Fibroblast of the aortic adventitia (primary cell): ENCODE measurements at regions not wholly inside any gene's neighbourhood (a gene's known extent, or its start where the extent isn't known, plus 50 kb on each side); places are given as distances from the start of the nearest gene placed in this dataset.

Experiments
- DNase-seq: peaks from one replicate; pipeline ENCODE4 v3.0.0-alpha.2; 2010; ENCODE audit warnings: low read depth
- H3K4me3 ChIP-seq: 2 replicates; pipeline ENCODE4 v1.5.1; 2011; ENCODE audit warnings: low read depth, mild to moderate bottlenecking, control low read depth, low read length, moderate library complexity
- TF ChIP-seq, protein P1 (sequence below): IDR thresholded peaks from 2 replicates; pipeline ENCODE4 v1.5.1; 2011; ENCODE audit warnings: mild to moderate bottlenecking, low read length, control low read depth, inconsistent platforms; ENCODE audit not compliant: insufficient read depth

DNA sequence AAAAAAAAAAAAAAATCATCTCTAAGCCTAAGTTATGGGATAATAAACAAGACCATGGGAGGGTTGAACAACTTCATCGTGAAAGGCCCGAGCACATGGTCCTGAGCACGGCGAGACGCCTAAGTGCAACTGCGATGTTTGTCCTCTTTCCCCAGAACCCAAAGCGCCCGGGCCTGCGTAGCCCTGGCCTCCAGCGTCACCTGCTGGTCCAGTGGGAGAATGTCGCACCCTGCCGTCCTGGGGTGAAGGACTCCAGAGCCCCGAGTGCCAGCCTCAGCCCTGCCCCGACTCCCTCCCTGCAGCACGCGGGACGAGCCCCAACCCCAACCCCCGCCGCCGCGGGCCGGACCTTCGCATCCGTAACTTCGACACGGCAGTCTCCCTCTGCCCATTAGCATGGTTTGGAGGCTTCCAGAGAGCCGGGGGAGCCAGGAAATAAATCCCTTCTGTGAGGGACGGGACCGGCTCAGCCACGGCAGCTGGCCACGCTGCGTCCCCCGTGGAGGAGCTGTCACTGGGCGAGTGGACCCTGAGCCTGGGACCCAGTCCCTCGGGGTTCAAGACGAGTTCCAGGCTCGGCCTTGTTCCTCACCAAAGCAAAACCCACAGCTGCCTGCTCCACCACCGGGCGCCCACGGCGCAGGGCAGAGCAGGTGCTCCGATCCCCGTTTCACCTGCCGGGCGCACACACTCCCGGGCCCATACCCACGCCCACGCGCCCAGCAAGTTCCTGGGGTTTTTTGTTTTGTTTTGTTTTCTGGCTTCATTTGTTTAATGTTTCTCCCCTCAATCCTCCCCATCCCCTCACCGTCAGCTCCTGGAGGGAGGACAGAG, 132.5 kb upstream of the HAND1 start:
- TF ChIP-seq, protein P1, sequence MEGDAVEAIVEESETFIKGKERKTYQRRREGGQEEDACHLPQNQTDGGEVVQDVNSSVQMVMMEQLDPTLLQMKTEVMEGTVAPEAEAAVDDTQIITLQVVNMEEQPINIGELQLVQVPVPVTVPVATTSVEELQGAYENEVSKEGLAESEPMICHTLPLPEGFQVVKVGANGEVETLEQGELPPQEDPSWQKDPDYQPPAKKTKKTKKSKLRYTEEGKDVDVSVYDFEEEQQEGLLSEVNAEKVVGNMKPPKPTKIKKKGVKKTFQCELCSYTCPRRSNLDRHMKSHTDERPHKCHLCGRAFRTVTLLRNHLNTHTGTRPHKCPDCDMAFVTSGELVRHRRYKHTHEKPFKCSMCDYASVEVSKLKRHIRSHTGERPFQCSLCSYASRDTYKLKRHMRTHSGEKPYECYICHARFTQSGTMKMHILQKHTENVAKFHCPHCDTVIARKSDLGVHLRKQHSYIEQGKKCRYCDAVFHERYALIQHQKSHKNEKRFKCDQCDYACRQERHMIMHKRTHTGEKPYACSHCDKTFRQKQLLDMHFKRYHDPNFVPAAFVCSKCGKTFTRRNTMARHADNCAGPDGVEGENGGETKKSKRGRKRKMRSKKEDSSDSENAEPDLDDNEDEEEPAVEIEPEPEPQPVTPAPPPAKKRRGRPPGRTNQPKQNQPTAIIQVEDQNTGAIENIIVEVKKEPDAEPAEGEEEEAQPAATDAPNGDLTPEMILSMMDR: peak; percentile 93
- H3K4me3 ChIP-seq: peak overlapping the region; percentile 50
- DNase-seq: peak; percentile 70

DNA sequence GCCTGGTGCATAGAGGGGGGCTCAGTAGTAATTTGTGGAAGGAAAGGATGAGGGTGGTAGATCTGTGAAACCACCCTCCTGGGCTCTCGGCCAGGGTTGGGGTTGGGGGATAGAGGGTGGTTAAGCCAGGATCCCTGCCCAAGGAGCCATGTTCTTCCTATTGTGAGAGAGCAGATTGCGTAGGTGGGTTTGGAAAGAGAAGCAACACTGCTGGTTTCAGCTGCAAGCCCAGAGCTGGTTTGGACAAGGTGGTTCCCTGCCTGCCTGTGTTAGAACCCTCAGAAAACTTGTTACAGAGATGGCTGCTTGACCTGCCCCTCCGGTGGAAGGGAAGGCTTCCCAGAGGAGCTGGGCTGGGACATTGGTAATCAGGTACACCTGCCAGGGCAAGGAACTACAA, 131.2 kb upstream of the HAND1 start:
- H3K4me3 ChIP-seq: no peak overlapping the region
- DNase-seq: no peak
- TF ChIP-seq, protein P1: no peak

DNA sequence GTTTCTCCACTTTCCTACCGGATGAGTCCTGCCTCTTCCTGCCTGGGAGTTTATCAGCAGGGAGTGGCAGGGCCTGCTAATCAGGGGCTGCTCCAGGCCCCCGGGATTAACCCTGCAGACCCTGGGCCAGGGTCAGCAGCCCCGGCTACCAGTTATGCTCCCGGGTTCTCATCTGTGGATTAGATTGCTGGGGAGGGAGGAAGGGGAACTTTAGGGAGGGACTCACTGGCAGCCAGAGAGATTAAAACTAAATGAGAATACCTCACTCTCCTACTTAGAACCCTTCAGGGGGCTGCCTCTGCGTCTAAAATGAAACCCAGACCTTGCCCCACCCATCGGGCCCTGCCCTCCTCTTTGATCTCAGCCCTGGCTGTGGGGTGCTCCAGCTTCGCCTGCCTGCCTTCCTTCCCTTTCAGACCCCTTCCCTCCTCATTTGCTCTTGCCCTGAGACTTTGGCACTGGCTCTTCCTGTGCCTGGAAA, 130.5 kb upstream of the HAND1 start:
- TF ChIP-seq, protein P1: no peak
- no peak for DNase-seq
- H3K4me3 ChIP-seq: no peak overlapping the region

DNA sequence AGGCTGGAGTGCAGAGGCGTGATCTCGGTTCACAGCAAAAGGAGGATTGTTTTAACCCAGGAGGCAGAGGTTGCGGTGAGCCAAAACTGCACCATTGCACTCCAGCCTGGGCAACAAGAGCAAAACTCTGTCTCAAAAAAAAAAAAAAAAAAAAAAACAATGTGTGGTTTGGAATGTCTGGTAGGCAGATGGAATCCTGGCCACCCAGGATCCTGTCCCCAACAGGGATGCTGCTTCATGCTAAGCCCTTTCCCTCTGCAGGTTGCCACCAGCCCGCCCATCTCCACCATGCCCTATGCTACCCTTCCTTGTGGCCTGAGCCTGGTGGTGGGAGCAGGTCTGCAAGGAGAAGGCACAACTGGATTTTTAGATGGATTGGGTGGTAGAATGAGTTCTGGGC, 129.7 kb upstream of the HAND1 start:
- TF ChIP-seq, protein P1: no peak
- no peak for DNase-seq
- H3K4me3 ChIP-seq: no peak overlapping the region

DNA sequence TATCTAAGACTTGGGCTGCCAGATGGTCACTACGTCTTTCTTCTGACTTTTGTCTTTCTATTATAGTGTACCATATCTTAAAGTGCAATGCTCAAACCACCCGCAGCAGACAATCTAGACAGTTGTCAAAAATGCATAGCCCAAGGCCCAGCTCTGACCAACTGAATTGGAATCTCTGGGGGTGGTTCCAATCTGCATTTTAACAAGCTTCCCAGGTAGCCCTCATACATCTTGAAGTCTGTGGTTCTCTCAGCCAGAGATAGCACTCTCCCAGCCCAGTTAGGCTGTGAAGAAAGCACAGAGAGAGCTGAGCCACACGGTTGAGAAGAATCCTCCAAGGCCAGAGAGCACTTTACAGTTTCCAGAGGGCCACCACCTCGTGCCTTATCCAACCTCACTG, 128.2 kb upstream of the HAND1 start:
- DNase-seq: no peak
- no peak overlapping the region for H3K4me3 ChIP-seq
- TF ChIP-seq, protein P1: no peak

DNA sequence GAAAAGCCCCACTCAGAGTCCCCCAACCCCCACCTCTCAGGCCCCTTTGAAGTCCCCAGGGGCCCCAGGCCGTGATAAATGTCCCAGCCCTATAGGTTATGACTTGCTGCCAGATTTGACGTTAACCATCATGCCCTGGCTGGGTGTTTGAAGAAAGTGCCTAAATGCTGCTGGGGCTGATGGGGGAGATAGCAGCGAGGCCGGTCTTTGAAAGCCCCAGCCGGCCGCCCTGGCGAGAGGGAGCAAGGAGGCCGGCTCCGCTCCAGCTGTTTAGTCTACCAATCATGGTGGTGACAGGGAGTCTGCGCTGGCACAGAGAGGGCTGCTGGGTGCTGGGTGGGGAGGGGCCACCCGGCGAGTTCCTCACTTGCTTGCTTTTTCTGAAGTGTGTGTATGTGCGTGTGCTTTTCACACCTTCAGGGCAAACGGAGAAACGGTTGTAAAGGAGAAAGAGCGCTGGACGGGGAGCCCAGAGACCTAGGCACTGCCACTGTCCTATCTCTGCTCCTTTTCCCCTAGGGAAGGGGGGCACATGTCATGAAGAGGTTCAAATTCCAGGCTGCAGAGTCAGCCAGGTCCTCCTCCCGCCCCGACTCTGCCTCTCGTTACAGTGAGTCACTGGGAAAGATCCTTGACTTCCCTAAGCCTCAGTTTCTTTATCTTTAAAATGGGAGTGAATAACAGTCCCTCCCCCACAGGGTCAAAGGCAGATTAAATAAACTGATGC, 126.1 kb upstream of the HAND1 start:
- no peak overlapping the region for H3K4me3 ChIP-seq

More for the DNA sequence above, 126.1 kb upstream of the HAND1 start:
- TF ChIP-seq, protein P1: no peak
- peak; percentile 18 for DNase-seq
